WTC11 (cell line): ENCODE measurements at regions not wholly inside any gene's neighbourhood (a gene's known extent, or its start where the extent isn't known, plus 50 kb on each side); places are given as distances from the start of the nearest gene placed in this dataset.

Source experiments
- ATAC-seq: fragments of 200-7000 bp; cut with Tn5 transposase; 2 replicates; pipeline ENCODE4 v1.10.0; 2021; ENCODE audit warnings: mild to moderate bottlenecking, moderate library complexity
- CTCF ChIA-PET: fragments of 300-600 bp; sonication (Branson Sonifier 250); formaldehyde crosslinking; loops from one replicate; lab custom pipeline; 2021; ENCODE audit warnings: antibody characterized with exemption; lab: Charles Lee
- POLR2A ChIA-PET: fragments of 350-600 bp; sonication (Branson Sonifier 250); formaldehyde crosslinking; loops from one replicate; lab custom pipeline; 2021; ENCODE audit warnings: antibody characterized with exemption; lab: Charles Lee
- DNase-seq: peaks from one replicate; pipeline ENCODE4 v3.0.0; 2021; ENCODE audit warnings: low spot score
- H3K27ac Mint-ChIP-seq: 2 replicates; pipeline ENCODE4 v1.8.0; 2021; ENCODE audit warnings: mixed read lengths
- H3K27me3 Mint-ChIP-seq: 2 replicates; pipeline ENCODE4 v1.8.0; 2021; ENCODE audit warnings: low read depth, mild to moderate bottlenecking, moderate library complexity, mixed read lengths
- H3K36me3 Mint-ChIP-seq: 2 replicates; pipeline ENCODE4 v1.8.0; 2021; ENCODE audit warnings: mixed read lengths
- H3K4me1 Mint-ChIP-seq: 2 replicates; pipeline ENCODE4 v1.8.0; 2022; ENCODE audit warnings: mixed read lengths
- H3K4me3 Mint-ChIP-seq: 2 replicates; pipeline ENCODE4 v1.8.0; 2021; ENCODE audit warnings: mild to moderate bottlenecking, moderate library complexity, mixed read lengths
- H3K9me3 Mint-ChIP-seq: 2 replicates; pipeline ENCODE4 v1.8.0; 2021; ENCODE audit warnings: mixed read lengths
- AFF4 ChIP-seq: sonication (generic); formaldehyde crosslinking; IDR thresholded peaks from 2 replicates; pipeline ENCODE4 v1.8.1; 2023; ENCODE audit warnings: mild to moderate bottlenecking, missing genetic modification reagents, borderline replicate concordance
- AR ChIP-seq: fragments of 250-450 bp; sonication (Bioruptor Pico); IDR thresholded peaks from 2 replicates; pipeline ENCODE4 v1.9.0; 2021; ENCODE audit warnings: mild to moderate bottlenecking
- ATF2 ChIP-seq: sonication (generic); formaldehyde crosslinking; IDR thresholded peaks from 2 replicates; pipeline ENCODE4 v1.8.1; 2022; ENCODE audit warnings: low read depth, missing genetic modification reagents, borderline replicate concordance
- E2F1 ChIP-seq: sonication (generic); formaldehyde crosslinking; IDR thresholded peaks from 2 replicates; pipeline ENCODE4 v1.8.0; 2022; ENCODE audit warnings: mild to moderate bottlenecking, missing genetic modification reagents
- ERG ChIP-seq: fragments of 250-450 bp; sonication (Bioruptor Pico); IDR thresholded peaks from 2 replicates; pipeline ENCODE4 v1.8.0; 2021; ENCODE audit warnings: mild to moderate bottlenecking
- GTF2I ChIP-seq: fragments of 250-450 bp; sonication (Bioruptor Pico); conservative IDR thresholded peaks from 2 replicates; pipeline ENCODE4 v1.4.0; 2021; ENCODE audit warnings: mild to moderate bottlenecking
- HMGA2 ChIP-seq: fragments of 250-450 bp; sonication (Bioruptor Pico); IDR thresholded peaks from 2 replicates; pipeline ENCODE4 v1.4.0; 2021; ENCODE audit warnings: mild to moderate bottlenecking, moderate library complexity
- IRF1 ChIP-seq: sonication (generic); formaldehyde crosslinking; IDR thresholded peaks from 2 replicates; pipeline ENCODE4 v1.8.0; 2023; ENCODE audit warnings: missing genetic modification reagents
- NFATC4 ChIP-seq: fragments of 250-450 bp; sonication (Bioruptor Pico); IDR thresholded peaks from 2 replicates; pipeline ENCODE4 v1.9.0; 2021; ENCODE audit warnings: mild to moderate bottlenecking
- NR2C2 ChIP-seq: sonication (generic); formaldehyde crosslinking; IDR thresholded peaks from 2 replicates; pipeline ENCODE4 v1.8.0; 2022; ENCODE audit warnings: mild to moderate bottlenecking, missing genetic modification reagents
- NR3C1 ChIP-seq: sonication (generic); formaldehyde crosslinking; conservative IDR thresholded peaks from 2 replicates; pipeline ENCODE4 v1.8.1; 2023; ENCODE audit warnings: low read depth, mild to moderate bottlenecking, missing genetic modification reagents
- TEAD4 ChIP-seq: sonication (generic); formaldehyde crosslinking; IDR thresholded peaks from 2 replicates; pipeline ENCODE4 v1.8.0; 2022; ENCODE audit warnings: mild to moderate bottlenecking, missing genetic modification reagents
- USF1 ChIP-seq: sonication (generic); formaldehyde crosslinking; IDR thresholded peaks from 2 replicates; pipeline ENCODE4 v1.8.0; 2022; ENCODE audit warnings: mild to moderate bottlenecking, missing genetic modification reagents
- ZNF512 ChIP-seq: sonication (generic); formaldehyde crosslinking; IDR thresholded peaks from 2 replicates; pipeline ENCODE4 v1.8.1; 2022; ENCODE audit warnings: missing genetic modification reagents, borderline replicate concordance

- H3K4me3 Mint-ChIP-seq: no peak overlapping the region
Observed at GRCh38 chr2:171608168-171608567, 79.1 kb upstream of the DYNC1I2 start.

GRCh38 chr2:171610824-171611223, 76.4 kb upstream of the DYNC1I2 start:
- Mint-ChIP-seq H3K9me3 (peaks cover 17% of the 10 kb centered on the region), H3K36me3 (peaks cover 4% of the 10 kb centered on the region; the same call in 1 of the 2 replicates), H3K4me1 (no peaks in the 10 kb centered on the region), H3K4me3 (no peak overlapping the region), H3K27ac (no peak overlapping the region), H3K27me3 (no peaks in the 10 kb centered on the region; the same call in 1 of the 2 replicates)
- ChIA-PET POLR2A (no interaction called here), CTCF (no interaction called here)
- DNase-seq (no peak), ATAC-seq (no peak)
- TF ChIP-seq TEAD4 (no peak), NR2C2 (CRISPR knock-in tag) (no peak), ZNF512 (no peak), USF1 (no peak), NR3C1 (CRISPR knock-in tag) (no peak), AFF4 (CRISPR knock-in tag) (no peak), ERG (CRISPR knock-in tag) (no peak), HMGA2 (CRISPR knock-in tag) (no peak)

More at GRCh38 chr2:171608168-171608567, 79.1 kb upstream of the DYNC1I2 start:
- no peak for TF ChIP-seq AR
- no peak for TF ChIP-seq NFATC4 (CRISPR knock-in tag)
- TF ChIP-seq IRF1 (CRISPR knock-in tag): no peak
- no peak for TF ChIP-seq E2F1 (CRISPR knock-in tag)
- 0 out of 2 replicates have a peak, but pooled peaks have one; percentile 29 for TF ChIP-seq GTF2I
- no peak for TF ChIP-seq ATF2 (CRISPR knock-in tag)
- TF ChIP-seq, all 79 proteins: peak for 1
- H3K27ac Mint-ChIP-seq: no peak overlapping the region
- peaks cover 17% of the 10 kb centered on the region for H3K9me3 Mint-ChIP-seq
- no peak for ATAC-seq
- DNase-seq: no peak
- H3K27me3 Mint-ChIP-seq: no peaks in the 10 kb centered on the region; the same call in 1 of the 2 replicates
- CTCF ChIA-PET: no interaction called here
- POLR2A ChIA-PET: no interaction called here
- no peaks in the 10 kb centered on the region for H3K4me1 Mint-ChIP-seq
- H3K36me3 Mint-ChIP-seq: peaks cover 4% of the 10 kb centered on the region; the same call in 1 of the 2 replicates
